ENCODE measurements at regions not wholly inside any gene's neighbourhood (a gene's known extent, or its start where the extent isn't known, plus 50 kb on each side); places are given as distances from the start of the nearest gene placed in this dataset.
"Not testable (repeated sequence)": the region's sequence is repeated elsewhere in the genome, so short reads cannot be mapped to it uniquely, and the experiment has no call there.

DNA sequence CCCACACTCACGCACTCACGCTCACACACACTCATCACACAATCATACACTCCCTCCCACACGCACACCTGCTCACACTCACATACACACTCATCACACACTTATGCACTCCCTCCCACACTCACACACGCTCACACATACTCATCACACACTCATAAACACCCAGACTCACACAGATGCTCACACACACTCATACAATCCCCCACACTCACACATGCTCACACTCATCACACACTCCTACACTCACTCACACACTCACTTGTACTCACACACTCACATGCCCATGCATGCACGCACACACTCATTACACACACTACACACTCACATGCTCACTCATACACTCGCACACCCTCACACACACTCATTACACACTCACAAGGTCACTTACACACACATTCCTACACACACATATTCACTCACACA, 131.1 kb upstream of the PDE10A start:
- no peak for DNase-seq (ENCODE audit: low spot score)

DNA sequence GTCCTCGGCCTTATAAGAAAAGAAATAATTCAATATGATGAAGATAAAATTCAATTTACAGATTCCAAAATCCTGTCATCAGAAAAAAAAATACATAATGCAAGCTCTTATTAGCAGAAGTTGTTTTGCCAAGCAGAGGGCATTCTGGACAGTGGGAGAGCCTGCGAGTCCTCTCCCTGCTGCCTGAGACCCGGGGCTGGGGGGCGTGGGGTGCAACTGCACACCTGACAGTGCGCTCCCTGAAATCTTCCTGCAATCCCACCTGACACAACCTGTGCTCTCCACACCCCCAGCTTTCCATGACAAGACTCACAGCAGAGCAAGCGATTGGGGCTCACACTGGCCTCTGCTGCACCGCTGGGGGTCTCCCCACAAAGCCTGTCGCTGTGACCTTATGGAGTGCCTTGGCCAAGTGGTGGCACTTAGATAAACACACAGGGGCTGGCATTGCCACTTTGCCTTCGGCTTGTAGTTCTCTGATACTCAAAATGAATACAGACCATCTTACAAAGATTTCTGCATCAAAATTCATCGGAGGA, 130.3 kb upstream of the PDE10A start:
- DNase-seq (ENCODE audit: low spot score), result no peak

DNA sequence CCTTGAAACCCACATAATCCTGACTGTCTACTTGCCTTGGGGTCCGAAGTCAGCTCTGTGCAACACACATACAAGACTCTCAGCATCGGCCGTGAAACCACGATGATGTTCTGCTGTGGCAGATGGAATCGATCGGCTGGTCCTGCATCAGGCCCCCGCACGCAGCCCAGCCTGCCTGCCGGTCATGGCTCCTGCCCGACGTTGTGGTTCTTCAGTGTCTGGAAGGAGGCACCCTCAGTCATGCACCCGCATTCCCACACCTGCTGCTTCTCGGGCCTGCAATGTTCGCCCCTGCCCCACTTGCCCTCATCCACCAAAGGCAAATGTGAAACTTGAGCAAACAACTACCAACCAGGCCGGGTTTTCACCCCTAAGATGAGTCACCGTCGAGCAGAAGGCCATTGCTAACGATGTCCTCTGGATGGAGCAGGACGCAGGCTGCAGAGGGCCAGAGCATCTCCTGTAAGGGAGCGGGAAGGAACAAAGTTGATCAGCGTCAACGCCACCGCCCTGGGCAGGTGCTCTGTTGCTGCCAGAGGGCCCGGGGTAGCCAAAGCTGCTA, 128.9 kb upstream of the PDE10A start:
- no peak for DNase-seq (ENCODE audit: low spot score)

DNA sequence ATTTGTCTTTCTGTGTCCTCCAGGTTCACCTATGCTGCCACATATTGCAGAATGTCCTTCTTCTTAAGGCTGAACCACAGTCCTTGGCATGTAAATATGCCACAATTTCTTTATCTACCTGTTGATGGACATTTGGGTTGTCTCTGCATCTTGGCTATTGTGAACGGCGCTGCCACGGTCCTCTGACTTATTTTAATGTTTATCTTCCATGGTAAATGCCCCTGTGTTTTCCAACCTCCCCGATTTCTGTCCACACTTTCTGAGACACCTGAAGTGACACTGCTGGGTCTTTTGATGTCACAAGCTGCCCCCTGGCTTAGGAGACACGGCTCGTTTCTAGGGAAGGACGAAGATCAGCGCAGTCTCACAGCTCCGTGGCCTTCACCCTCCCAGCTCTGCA, 128.3 kb upstream of the PDE10A start:
- DNase-seq (ENCODE audit: low spot score), result no peak

DNA sequence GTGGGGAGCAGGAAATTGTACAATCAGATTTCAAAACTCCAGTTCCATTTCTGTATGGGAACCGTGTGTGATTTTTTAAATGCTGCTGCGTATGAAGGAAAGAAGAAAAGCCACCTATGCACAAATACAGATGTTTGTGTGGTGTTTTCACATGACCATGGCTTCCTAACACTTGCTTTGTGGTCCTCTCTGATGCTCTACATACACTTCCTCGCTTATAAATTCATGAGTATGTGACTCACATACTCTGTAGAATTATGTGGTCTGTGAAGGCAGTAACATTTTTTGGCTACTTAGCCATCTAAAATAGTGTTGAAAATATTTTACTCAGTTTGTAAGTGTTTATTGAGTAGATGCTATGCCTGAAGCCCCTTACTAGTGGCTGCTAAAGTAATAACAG, 119.8 kb upstream of the PDE10A start:
- DNase-seq (ENCODE audit: low spot score), result no peak

GRCh38 chr6:165782134-165782533, 119.1 kb upstream of the PDE10A start:
- no peak for DNase-seq (ENCODE audit: low spot score)

- DNase-seq (ENCODE audit: low spot score), result no peak
Observed at GRCh38 chr6:165777680-165778079, 114.6 kb upstream of the PDE10A start.

- no peak for DNase-seq (ENCODE audit: low spot score)
Observed at GRCh38 chr6:165776691-165777090, 113.7 kb upstream of the PDE10A start.

DNA sequence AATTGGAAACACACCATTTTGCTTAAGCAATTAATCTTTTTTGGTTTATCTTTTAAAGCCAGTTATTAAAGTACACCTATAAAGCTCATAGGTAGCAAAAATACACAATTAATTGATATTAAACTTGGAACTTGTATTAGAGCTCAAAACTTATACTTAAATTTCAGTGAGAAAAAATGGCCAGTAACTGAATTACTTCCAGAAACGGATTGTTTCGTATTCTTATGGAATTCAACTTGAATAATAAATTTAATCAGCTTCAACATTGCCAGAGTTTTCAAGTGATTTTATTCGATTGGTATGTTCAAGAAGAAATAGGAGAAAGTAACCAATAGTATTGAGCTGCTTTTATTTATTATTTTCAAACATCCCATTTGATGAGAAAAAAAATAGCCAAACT, 112.7 kb upstream of the PDE10A start:
- DNase-seq (ENCODE audit: low spot score), result no peak

GRCh38 chr6:165774903-165775601, 112.0 kb upstream of the PDE10A start:
- no peak for DNase-seq (ENCODE audit: low spot score)

- DNase-seq (ENCODE audit: low spot score), result no peak
Observed at GRCh38 chr6:165770397-165771082, 107.5 kb upstream of the PDE10A start.

DNA sequence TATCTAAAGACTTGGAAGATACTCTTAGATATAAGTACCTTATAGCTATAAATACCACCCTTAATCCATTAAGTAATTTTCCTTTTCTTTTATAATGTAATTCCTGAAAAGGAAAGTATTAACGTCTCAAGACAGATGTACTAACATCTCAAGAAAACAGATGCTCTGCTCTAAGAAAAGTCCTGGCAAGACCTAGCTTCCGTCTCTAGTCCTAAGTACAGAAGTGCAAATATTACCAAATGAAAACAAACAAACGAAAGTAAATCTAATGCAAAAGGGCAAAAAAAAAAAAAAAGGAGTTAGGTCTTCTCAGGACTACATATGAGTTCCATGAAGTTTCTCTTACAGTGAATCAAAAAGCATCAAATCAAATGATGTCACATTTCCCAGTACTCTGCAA, 106.8 kb upstream of the PDE10A start:
- DNase-seq (ENCODE audit: low spot score), result no peak

DNA sequence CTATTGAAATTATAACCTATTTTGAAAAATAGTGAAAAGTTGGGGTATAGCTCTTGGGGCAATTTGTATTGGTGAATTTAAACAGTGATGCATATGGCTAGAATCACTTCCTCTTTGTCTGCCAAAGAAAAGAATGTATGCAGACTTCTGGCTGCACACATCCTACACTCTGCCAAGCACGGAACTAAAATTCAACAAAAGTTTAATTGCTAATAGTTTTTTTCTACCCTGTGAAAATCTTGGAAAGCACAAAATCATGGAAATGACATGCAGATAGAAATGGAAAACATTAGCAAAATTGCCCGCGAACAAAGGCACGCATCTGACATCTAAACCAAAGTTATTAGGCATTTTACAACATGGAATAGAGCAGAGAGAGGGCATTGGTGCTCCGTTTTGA, 106.4 kb upstream of the PDE10A start:
- DNase-seq (ENCODE audit: low spot score), result no peak

DNA sequence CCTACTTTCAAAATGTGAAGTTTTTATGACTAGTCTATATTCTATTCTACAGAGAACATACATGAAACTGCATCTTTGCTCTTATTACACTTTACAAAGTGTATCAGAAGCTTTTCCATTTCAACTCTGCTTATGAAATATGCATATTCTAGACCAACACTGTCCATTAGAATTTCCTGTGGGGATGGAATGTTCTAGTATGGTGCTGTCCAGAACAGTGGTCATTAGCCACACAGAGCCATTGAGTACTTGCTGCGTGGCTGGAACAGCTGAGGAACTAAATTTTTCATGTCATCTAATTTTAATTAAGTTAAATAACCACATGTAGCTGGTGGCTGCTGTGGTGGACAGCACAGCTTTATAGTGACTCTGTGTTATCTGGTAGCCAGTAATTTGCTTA, 105.9 kb upstream of the PDE10A start:
- DNase-seq (ENCODE audit: low spot score), result no peak

DNA sequence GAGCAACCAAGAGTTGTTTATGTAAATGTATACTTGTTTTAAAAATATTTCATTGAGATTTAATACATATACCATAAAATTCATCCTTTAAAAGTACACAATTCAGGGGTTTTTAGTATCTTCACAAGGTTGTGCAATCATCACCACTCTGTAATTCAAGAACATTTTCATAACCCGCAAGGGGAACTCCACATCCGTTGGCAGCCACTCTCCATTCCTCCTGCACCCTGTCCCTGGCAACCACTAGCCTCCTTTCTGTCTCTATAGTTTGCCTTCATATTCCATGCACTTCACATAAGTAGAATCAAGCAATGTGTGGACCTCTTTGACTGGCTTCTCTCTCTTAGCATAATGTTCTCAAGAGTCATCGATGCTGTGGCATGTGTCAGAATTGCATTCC, 104.2 kb upstream of the PDE10A start:
- no peak for DNase-seq (ENCODE audit: low spot score)

DNA sequence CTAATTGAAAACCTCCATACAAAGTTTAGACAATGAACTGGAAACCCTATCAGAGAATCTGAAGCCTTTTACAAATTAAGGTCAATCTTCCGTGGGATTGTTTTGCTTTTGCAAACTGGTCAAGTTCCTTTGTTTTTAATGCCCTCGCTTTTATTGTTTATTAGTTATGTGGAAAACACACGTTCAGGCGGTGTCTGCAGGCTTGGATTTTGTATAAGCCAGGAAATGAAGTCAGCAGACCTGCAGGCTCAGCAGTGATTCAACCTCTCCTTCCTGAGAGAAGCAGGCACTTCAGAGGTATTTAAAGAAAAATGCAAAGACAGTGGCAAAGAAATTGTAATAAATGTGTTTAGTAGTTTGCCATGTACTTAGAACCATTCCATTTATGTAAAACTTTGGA, 103.4 kb upstream of the PDE10A start:
- no peak for DNase-seq (ENCODE audit: low spot score)

GRCh38 chr6:165766026-165766425, 103.0 kb upstream of the PDE10A start:
- DNase-seq (ENCODE audit: low spot score), result no peak

GRCh38 chr6:165765256-165765655, 102.2 kb upstream of the PDE10A start:
- not testable (repeated sequence) for DNase-seq (ENCODE audit: low spot score)

- no peak for DNase-seq (ENCODE audit: low spot score)
Observed at GRCh38 chr6:165762876-165763275, 99.8 kb upstream of the PDE10A start.

GRCh38 chr6:165762125-165762524, 99.1 kb upstream of the PDE10A start:
- no peak for DNase-seq (ENCODE audit: low spot score)

GRCh38 chr6:165760803-165761185, 97.8 kb upstream of the PDE10A start:
- DNase-seq (ENCODE audit: low spot score), result no peak

DNA sequence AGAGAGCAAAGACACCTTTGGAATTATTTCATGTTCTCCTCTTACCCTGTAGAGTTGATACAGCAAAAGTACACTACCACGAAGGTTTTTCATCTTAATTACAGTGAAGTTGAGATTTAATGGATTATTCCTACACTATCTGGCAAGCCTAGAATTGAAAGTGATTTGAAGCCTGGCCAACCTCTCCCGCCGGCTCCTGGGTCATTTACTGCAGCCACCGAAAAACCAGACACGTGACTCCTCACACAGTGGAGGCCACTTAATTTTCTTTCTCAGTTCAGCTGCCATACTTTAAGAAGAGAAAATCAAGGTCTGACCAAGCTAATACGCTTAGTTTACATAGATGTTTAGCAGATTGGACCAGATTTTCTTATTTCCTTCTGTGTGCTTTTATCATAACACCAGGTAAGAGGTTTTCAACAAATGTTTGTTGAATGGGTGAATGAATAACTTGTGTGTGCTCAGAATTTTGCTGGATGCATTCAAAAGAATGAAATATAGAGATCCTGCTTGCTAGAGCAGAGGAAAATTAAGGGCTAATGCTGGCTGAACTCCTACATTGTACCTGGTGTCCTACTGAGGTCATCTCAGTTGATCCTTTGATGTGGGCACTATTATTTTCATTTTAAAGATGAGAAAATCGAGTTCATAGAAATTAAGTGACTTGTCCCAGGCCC, 97.2 kb upstream of the PDE10A start:
- DNase-seq (ENCODE audit: low spot score), result no peak

DNA sequence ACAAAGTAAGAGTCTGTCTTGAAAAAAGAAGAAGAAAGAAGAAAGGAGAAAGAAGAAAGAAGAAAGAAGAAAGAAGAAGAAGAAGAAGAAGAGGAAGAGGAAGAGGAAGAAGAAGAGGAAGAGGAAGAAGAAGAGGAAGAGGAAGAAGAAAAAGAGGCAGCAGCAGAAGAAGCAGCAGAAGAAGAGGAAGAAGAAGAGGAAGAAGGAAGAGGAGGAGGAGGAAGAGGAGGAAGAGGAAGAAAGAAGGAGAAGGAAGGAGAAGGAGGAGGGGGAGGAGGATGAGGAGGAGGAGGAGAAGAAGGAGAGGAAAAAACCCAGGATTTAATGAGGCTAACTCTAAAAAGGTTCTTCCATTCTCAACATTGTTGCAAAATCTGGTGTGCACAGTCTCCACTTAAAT, 95.4 kb upstream of the PDE10A start:
- no peak for DNase-seq (ENCODE audit: low spot score)

Measured in ureter (tissue), 1 donor.